HEK293 (cell line): ENCODE measurements at regions not wholly inside any gene's neighbourhood (a gene's known extent, or its start where the extent isn't known, plus 50 kb on each side); places are given as distances from the start of the nearest gene placed in this dataset.

Experiments used
- AEBP2 ChIP-seq: fragments of 450-650 bp; formaldehyde crosslinking; IDR thresholded peaks from 2 replicates; pipeline ENCODE4 v1.5.1; 2016; ENCODE audit warnings: missing biosample characterization, missing genetic modification characterization, borderline replicate concordance
- CTCF ChIP-seq: fragments of 450-650 bp; formaldehyde crosslinking; IDR thresholded peaks from 2 replicates; pipeline ENCODE4 v1.5.1; 2016; ENCODE audit warnings: missing biosample characterization, missing genetic modification characterization
- KLF17 ChIP-seq: fragments of 450-650 bp; formaldehyde crosslinking; IDR thresholded peaks from 2 replicates; pipeline ENCODE4 v1.5.1; 2016; ENCODE audit warnings: missing biosample characterization, missing genetic modification characterization
- SP2 ChIP-seq: fragments of 450-650 bp; formaldehyde crosslinking; IDR thresholded peaks from 2 replicates; pipeline ENCODE4 v1.5.1; 2016; ENCODE audit warnings: missing biosample characterization, missing genetic modification characterization
- TCF7L2 ChIP-seq: IDR thresholded peaks from 2 replicates; pipeline ENCODE4 v1.6.1; 2011; ENCODE audit warnings: low read depth, mild to moderate bottlenecking, inconsistent platforms, low read length, moderate library complexity, borderline replicate concordance
- YY1 ChIP-seq: fragments of 450-650 bp; formaldehyde crosslinking; IDR thresholded peaks from 2 replicates; pipeline ENCODE4 v1.5.1; 2018; ENCODE audit warnings: missing biosample characterization, missing genetic modification characterization
- ZNF280D ChIP-seq: fragments of 450-650 bp; formaldehyde crosslinking; IDR thresholded peaks from 2 replicates; pipeline ENCODE4 v1.5.1; 2016; ENCODE audit warnings: missing biosample characterization, missing genetic modification characterization
- ZNF350 ChIP-seq: fragments of 450-650 bp; formaldehyde crosslinking; IDR thresholded peaks from 2 replicates; pipeline ENCODE4 v1.5.0; 2017; ENCODE audit warnings: missing biosample characterization, mild to moderate bottlenecking, missing genetic modification characterization
- ZNF404 ChIP-seq: fragments of 450-650 bp; formaldehyde crosslinking; IDR thresholded peaks from 2 replicates; pipeline ENCODE4 v1.5.1; 2017; ENCODE audit warnings: missing biosample characterization, missing genetic modification characterization
- ZNF830 ChIP-seq: fragments of 450-650 bp; IDR thresholded peaks from 2 replicates; pipeline ENCODE4 v1.5.0; 2018; ENCODE audit warnings: missing biosample characterization, missing genetic modification characterization, low read depth, mild to moderate bottlenecking, moderate library complexity

- TF ChIP-seq ZNF350 (no peak), YY1 (tag by site-specific recombination) (no peak), KLF17 (tag by site-specific recombination) (no peak), CTCF (no peak), TCF7L2 (no peak), ZNF404 (tag by site-specific recombination) (no peak), AEBP2 (no peak), SP2 (tag by site-specific recombination) (no peak), ZNF280D (tag by site-specific recombination) (no peak), ZNF830 (no peak)
Observed at GRCh38 chr2:61693744-61694143, 155.6 kb upstream of the XPO1 start.
